ENCODE measurements at regions not wholly inside any gene's neighbourhood (a gene's known extent, or its start where the extent isn't known, plus 50 kb on each side); places are given as distances from the start of the nearest gene placed in this dataset.
A peak's percentile ranks its signal among the peaks of the same experiment; 100 is the strongest.

DNA sequence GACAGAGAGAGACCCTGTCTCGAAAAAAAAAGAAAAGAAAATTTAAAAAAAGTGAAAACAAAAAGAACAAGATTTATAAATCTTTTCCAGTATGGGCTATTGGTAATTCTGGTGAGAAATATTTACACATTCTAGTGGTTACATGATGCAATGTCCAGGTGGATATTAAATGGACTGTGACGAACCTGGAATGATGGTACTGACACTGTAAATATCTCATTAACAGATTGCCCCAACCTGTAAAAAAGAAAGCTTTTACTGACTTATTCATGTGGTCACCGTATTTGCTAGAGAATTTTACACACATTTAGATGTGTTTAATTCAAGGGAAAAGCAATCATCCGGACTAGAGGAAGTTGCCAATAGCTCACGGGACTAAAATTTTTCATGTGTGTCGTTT lies 162.1 kb upstream of the LRIG1 start:
- no peak overlapping the region for H3K4me3 ChIP-seq (ENCODE audit: low read length)
- H3K36me3 ChIP-seq (ENCODE audit: control insufficient read depth, insufficient read depth, low read length, severe bottlenecking), result no peaks in the 10 kb centered on the region
- DNase-seq (ENCODE audit: low read depth), result no peak
- no peaks in the 10 kb centered on the region for H3K9me3 ChIP-seq (ENCODE audit: control insufficient read depth, low read length)
- H3K4me1 ChIP-seq (ENCODE audit: control insufficient read depth, insufficient read depth, low read length), result no peaks in the 10 kb centered on the region
- H3K9ac ChIP-seq (ENCODE audit: low read length), result no peak overlapping the region
- H3K27me3 ChIP-seq (replicated peaks; ENCODE audit: control insufficient read depth, insufficient read depth, low read length), result no peaks in the 10 kb centered on the region

DNA sequence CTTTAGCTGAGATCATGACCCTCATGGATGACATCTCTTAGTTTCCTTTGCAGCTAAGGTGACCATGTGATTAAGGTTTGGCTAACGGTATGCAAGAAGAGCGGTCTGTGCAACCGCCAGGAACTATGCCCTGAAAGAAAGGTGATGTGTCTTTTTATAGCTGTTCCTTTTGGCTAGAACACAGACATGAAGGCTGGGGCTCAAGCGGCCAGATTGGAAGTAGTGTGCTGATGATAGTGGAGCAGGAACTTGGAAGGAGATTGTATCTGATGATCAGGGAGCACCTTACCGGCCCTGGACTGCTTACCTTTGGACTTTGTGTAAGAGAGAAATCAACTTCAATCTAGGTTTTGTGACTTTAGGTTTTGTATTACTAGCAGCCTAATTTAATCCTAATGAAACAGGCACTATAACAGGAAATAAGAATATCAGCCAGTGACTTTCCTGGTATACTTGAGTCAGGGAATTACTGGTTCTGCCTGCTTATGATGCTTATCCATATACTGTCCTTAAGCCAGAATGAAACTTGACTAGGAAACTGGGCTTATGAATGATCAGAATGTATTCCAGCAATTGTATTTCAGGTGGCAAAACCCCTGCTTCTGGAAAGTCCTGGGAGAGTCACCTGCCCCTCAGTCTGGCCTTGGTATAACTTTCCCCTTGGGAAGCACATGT lies 164.3 kb upstream of the LRIG1 start:
- no peaks in the 10 kb centered on the region for H3K36me3 ChIP-seq (ENCODE audit: control insufficient read depth, insufficient read depth, low read length, severe bottlenecking)
- H3K4me3 ChIP-seq (ENCODE audit: low read length), result no peak overlapping the region
- no peaks in the 10 kb centered on the region for H3K4me1 ChIP-seq (ENCODE audit: control insufficient read depth, insufficient read depth, low read length)
- H3K27me3 ChIP-seq (replicated peaks; ENCODE audit: control insufficient read depth, insufficient read depth, low read length), result no peaks in the 10 kb centered on the region
- no peaks in the 10 kb centered on the region for H3K9me3 ChIP-seq (ENCODE audit: control insufficient read depth, low read length)
- no peak for DNase-seq (ENCODE audit: low read depth)
- no peak overlapping the region for H3K9ac ChIP-seq (ENCODE audit: low read length)

DNA sequence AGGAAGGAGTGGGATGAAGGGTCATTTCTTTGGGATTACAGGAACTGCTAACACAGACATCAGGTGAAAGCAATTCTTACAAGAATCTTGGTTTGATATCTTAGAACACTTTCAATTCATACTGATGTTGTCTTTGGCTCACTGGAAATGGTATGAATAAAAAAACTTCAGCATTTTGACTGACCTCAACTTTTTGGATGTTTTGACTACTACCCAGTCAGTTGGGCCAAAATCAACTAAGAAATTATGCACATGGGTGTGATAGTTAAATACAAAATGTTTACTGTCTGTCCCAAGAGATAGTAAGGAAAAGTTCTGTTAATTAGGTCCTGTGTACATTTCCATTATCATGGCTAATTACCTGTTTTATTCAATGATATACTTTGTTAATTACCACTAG lies 165.5 kb upstream of the LRIG1 start:
- Histone ChIP-seq H3K4me1 (ENCODE audit: control insufficient read depth, insufficient read depth, low read length) (no peaks in the 10 kb centered on the region), H3K27me3 (replicated peaks; ENCODE audit: control insufficient read depth, insufficient read depth, low read length) (no peaks in the 10 kb centered on the region), H3K9ac (ENCODE audit: low read length) (no peak overlapping the region), H3K4me3 (ENCODE audit: low read length) (no peak overlapping the region), H3K9me3 (ENCODE audit: control insufficient read depth, low read length) (no peaks in the 10 kb centered on the region), H3K36me3 (ENCODE audit: control insufficient read depth, insufficient read depth, low read length, severe bottlenecking) (no peaks in the 10 kb centered on the region)
- DNase-seq (ENCODE audit: low read depth), result no peak

DNA sequence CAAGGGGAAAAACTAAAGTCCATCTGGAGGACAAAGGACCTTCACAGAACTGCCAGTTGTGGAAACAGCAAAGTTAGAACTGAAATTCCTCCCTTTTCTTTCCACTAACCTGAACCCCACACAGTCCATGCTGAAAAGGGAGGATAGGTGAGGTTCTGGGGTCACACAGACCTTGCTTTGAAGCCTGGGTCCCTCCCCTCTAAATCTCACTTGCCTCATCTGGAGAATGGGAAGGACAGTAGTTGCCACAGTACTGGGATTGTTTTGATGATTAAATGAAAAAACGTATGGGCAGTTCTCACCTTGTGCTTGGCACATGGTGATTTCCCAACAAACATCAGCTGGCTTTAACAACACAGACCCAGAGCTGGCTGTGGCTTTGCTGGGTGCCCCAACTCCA lies 166.4 kb upstream of the LRIG1 start:
- Histone ChIP-seq H3K9me3 (ENCODE audit: control insufficient read depth, low read length) (no peaks in the 10 kb centered on the region), H3K27me3 (replicated peaks; ENCODE audit: control insufficient read depth, insufficient read depth, low read length) (no peaks in the 10 kb centered on the region), H3K4me1 (ENCODE audit: control insufficient read depth, insufficient read depth, low read length) (no peaks in the 10 kb centered on the region), H3K9ac (ENCODE audit: low read length) (no peak overlapping the region), H3K36me3 (ENCODE audit: control insufficient read depth, insufficient read depth, low read length, severe bottlenecking) (no peaks in the 10 kb centered on the region), H3K4me3 (ENCODE audit: low read length) (no peak overlapping the region)
- no peak for DNase-seq (ENCODE audit: low read depth)

DNA sequence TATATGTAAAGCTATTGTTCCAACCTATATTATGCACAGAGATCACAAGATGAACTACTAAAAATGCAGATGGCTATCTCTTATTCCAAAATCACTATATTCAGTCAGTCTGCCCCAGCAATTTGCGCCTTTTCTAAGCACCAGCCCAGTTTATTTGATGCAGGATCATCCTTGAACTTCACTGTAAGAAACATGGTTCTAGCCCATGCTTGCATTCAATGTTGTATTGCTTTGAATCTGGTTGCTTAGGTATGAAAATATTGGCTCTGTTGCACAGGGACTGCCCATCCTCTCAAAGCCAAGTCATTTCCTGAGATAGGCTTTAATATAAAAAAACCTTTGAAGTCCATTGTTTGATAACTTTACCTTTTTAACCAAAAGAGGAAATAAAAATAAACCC lies 170.5 kb upstream of the LRIG1 start:
- DNase-seq (ENCODE audit: low read depth), result no peak
- no peak overlapping the region for H3K4me3 ChIP-seq (ENCODE audit: low read length)

GRCh38 chr3:66672830-66673229 lies 172.0 kb upstream of the LRIG1 start:
- no peaks in the 10 kb centered on the region for H3K9me3 ChIP-seq (ENCODE audit: control insufficient read depth, low read length)
- no peak overlapping the region for H3K4me3 ChIP-seq (ENCODE audit: low read length)
- peaks cover 16% of the 10 kb centered on the region for H3K4me1 ChIP-seq (ENCODE audit: control insufficient read depth, insufficient read depth, low read length)
- no peaks in the 10 kb centered on the region for H3K36me3 ChIP-seq (ENCODE audit: control insufficient read depth, insufficient read depth, low read length, severe bottlenecking)
- H3K9ac ChIP-seq (ENCODE audit: low read length), result no peak overlapping the region
- no peak for DNase-seq (ENCODE audit: low read depth)
- no peaks in the 10 kb centered on the region for H3K27me3 ChIP-seq (replicated peaks; ENCODE audit: control insufficient read depth, insufficient read depth, low read length)

More for the DNA sequence above, 170.5 kb upstream of the LRIG1 start:
- no peaks in the 10 kb centered on the region for H3K27me3 ChIP-seq (replicated peaks; ENCODE audit: control insufficient read depth, insufficient read depth, low read length)
- peaks cover 16% of the 10 kb centered on the region for H3K4me1 ChIP-seq (ENCODE audit: control insufficient read depth, insufficient read depth, low read length)
- H3K36me3 ChIP-seq (ENCODE audit: control insufficient read depth, insufficient read depth, low read length, severe bottlenecking), result no peaks in the 10 kb centered on the region
- no peaks in the 10 kb centered on the region for H3K9me3 ChIP-seq (ENCODE audit: control insufficient read depth, low read length)
- no peak overlapping the region for H3K9ac ChIP-seq (ENCODE audit: low read length)

DNA sequence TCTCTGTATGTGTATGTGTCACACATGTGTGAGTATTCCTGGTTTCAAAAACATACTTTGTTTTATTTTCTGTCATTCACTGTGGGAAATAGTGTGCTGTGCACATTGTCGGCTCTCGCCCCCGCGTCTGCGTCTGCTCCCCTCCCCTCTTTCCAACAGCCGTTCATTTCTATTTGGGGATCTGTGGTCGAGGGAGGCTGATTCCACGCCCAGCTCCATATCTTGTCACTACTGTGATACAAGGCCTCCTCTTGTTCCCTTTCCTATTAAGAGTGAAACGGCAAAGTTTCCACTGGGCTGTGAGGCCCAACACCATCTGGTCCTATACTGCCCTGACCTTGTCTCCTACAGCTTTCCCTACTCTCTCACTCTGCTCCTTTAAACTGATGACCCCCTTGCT lies 172.5 kb upstream of the LRIG1 start:
- no peak overlapping the region for H3K9ac ChIP-seq (ENCODE audit: low read length)
- no peaks in the 10 kb centered on the region for H3K9me3 ChIP-seq (ENCODE audit: control insufficient read depth, low read length)
- H3K4me3 ChIP-seq (ENCODE audit: low read length), result no peak overlapping the region
- H3K27me3 ChIP-seq (replicated peaks; ENCODE audit: control insufficient read depth, insufficient read depth, low read length), result no peaks in the 10 kb centered on the region
- no peaks in the 10 kb centered on the region for H3K36me3 ChIP-seq (ENCODE audit: control insufficient read depth, insufficient read depth, low read length, severe bottlenecking)
- peaks cover 16% of the 10 kb centered on the region for H3K4me1 ChIP-seq (ENCODE audit: control insufficient read depth, insufficient read depth, low read length)
- DNase-seq (ENCODE audit: low read depth), result no peak

- H3K36me3 ChIP-seq (ENCODE audit: control insufficient read depth, insufficient read depth, low read length, severe bottlenecking), result no peaks in the 10 kb centered on the region
- no peak overlapping the region for H3K4me3 ChIP-seq (ENCODE audit: low read length)
- peak; percentile 38 for DNase-seq (ENCODE audit: low read depth)
- peaks cover 6% of the 10 kb centered on the region for H3K9me3 ChIP-seq (ENCODE audit: control insufficient read depth, low read length)
- H3K4me1 ChIP-seq (ENCODE audit: control insufficient read depth, insufficient read depth, low read length), result peaks cover 16% of the 10 kb centered on the region
- no peaks in the 10 kb centered on the region for H3K27me3 ChIP-seq (replicated peaks; ENCODE audit: control insufficient read depth, insufficient read depth, low read length)
- H3K9ac ChIP-seq (ENCODE audit: low read length), result no peak overlapping the region
Observed at GRCh38 chr3:66675366-66675765, 174.5 kb upstream of the LRIG1 start.

DNA sequence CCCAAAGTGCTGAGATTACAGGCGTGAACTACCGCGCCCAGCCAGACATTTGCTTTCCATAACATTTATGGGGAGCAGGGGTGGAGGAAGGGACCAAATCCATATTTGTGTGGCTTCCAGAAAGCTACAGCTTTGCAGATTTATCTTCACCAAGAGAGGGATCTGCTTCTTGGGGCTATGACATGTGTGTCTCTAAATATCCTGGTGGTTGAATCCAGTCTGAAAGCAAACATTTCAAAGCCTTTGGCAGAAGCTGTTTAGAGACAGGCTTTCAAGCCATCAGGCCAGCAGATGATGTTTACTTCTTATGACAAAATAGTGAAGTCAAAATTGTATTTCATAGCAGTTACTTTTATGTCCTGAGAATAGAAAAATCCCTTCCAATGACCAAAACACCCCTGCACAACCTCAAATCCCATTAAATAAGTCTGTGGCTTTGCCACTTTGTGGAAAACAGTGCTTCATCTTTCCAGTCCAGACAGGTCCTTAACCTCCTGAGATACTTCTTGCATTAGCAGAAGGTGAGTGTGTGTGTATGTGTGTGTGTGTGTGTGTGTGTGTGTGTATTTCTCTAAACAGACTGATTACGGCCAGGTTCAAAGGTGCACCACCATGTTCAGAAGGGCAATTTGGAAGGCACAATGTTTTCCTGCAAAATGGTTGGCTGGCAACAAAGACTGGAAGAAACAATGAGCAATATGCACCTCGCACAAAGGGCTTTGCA lies 191.4 kb upstream of the LRIG1 start:
- Histone ChIP-seq H3K9me3 (ENCODE audit: control insufficient read depth, low read length) (no peaks in the 10 kb centered on the region), H3K4me3 (ENCODE audit: low read length) (no peak overlapping the region), H3K27me3 (replicated peaks; ENCODE audit: control insufficient read depth, insufficient read depth, low read length) (no peaks in the 10 kb centered on the region), H3K4me1 (ENCODE audit: control insufficient read depth, insufficient read depth, low read length) (peaks cover 2% of the 10 kb centered on the region), H3K9ac (ENCODE audit: low read length) (no peak overlapping the region), H3K36me3 (ENCODE audit: control insufficient read depth, insufficient read depth, low read length, severe bottlenecking) (no peaks in the 10 kb centered on the region)
- DNase-seq (ENCODE audit: low read depth), result no peak

GRCh38 chr3:66692766-66693150 lies 191.9 kb upstream of the LRIG1 start:
- Histone ChIP-seq H3K9me3 (ENCODE audit: control insufficient read depth, low read length) (no peaks in the 10 kb centered on the region), H3K36me3 (ENCODE audit: control insufficient read depth, insufficient read depth, low read length, severe bottlenecking) (no peaks in the 10 kb centered on the region), H3K27me3 (replicated peaks; ENCODE audit: control insufficient read depth, insufficient read depth, low read length) (no peaks in the 10 kb centered on the region), H3K4me1 (ENCODE audit: control insufficient read depth, insufficient read depth, low read length) (peaks cover 2% of the 10 kb centered on the region), H3K9ac (ENCODE audit: low read length) (no peak overlapping the region), H3K4me3 (ENCODE audit: low read length) (no peak overlapping the region)
- DNase-seq (ENCODE audit: low read depth), result no peak

DNA sequence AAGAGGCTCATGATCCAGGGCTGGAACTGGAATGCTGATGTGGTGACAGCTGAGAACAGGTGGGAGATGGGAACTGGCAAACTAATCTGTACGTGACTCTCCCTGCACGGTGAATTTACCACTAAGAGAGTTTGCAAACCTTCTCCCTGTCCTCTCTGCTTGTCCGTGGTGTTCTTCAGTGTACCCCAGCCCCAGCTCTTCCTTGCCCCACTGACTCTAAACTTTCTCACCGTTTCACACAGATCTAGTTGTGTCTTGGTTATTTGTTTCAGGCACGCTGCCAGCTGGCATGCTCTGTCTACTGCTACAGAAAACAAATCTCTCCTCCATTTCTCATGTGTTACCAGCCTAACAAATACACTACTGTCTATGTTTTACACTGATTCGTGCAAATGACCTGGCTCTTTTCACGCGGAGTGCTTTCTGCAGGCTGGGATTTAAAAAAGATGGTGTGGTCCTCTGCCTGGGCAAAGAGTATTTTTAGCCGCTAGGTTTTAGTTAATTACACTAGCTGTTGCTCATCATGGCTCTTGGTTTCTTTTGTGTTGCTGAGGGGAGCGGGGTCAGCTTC lies 192.7 kb upstream of the LRIG1 start:
- no peaks in the 10 kb centered on the region for H3K27me3 ChIP-seq (replicated peaks; ENCODE audit: control insufficient read depth, insufficient read depth, low read length)
- peaks cover 2% of the 10 kb centered on the region for H3K4me1 ChIP-seq (ENCODE audit: control insufficient read depth, insufficient read depth, low read length)
- peak; percentile 19 for DNase-seq (ENCODE audit: low read depth)
- no peak overlapping the region for H3K4me3 ChIP-seq (ENCODE audit: low read length)
- H3K9me3 ChIP-seq (ENCODE audit: control insufficient read depth, low read length), result no peaks in the 10 kb centered on the region
- H3K36me3 ChIP-seq (ENCODE audit: control insufficient read depth, insufficient read depth, low read length, severe bottlenecking), result no peaks in the 10 kb centered on the region
- H3K9ac ChIP-seq (ENCODE audit: low read length), result no peak overlapping the region
